ENCODE measurements at regions not wholly inside any gene's neighbourhood (a gene's known extent, or its start where the extent isn't known, plus 50 kb on each side); places are given as distances from the start of the nearest gene placed in this dataset.
A peak's percentile ranks its signal among the peaks of the same experiment; 100 is the strongest.

GRCh38 chr6:133594652-133595110 is 294.2 kb upstream of the TCF21 start:
- Histone ChIP-seq H3K14ac (replicated peaks; ENCODE audit: low read depth, low read length) (0 out of 2 replicates have a peak overlapping the region, but pooled peaks have one; percentile 23), H3K27ac (ENCODE audit: insufficient read depth, low read length) (peak overlapping the region; percentile 71; the same call in 1 of the 2 replicates), H3K9me1 (ENCODE audit: insufficient read depth, low read length) (no peaks in the 10 kb centered on the region; the same call in 1 of the 2 replicates), H4K20me1 (ENCODE audit: insufficient read depth, low read length) (no peaks in the 10 kb centered on the region), H3K4ac (ENCODE audit: low read depth, low read length) (peak overlapping the region; percentile 10; the same call in 1 of the 2 replicates), H2BK120ac (ENCODE audit: low read depth, low read length) (peak overlapping the region; percentile 39), H3K4me1 (ENCODE audit: control insufficient read depth, insufficient read depth, low read length) (peaks cover 12% of the 10 kb centered on the region), H4K5ac (ENCODE audit: low read depth, low read length) (peak overlapping the region; percentile 99), H2AK9ac (replicated peaks; ENCODE audit: low read depth, low read length, poor library complexity) (no peak overlapping the region), H2BK5ac (ENCODE audit: low read depth, low read length, poor library complexity, severe bottlenecking) (peak overlapping the region; percentile 79), H2BK20ac (ENCODE audit: low read depth, low read length) (peak overlapping the region; percentile 37; the same call in 1 of the 2 replicates), H3K9me3 (ENCODE audit: control insufficient read depth, insufficient read depth, low read length) (no peaks in the 10 kb centered on the region), H3K23ac (ENCODE audit: low read depth, low read length) (peak overlapping the region; percentile 15; the same call in 1 of the 2 replicates), H3K18ac (ENCODE audit: low read depth, low read length) (peak overlapping the region; percentile 100), H3K9ac (ENCODE audit: low read depth, low read length) (peak overlapping the region; percentile 33; the same call in 1 of the 2 replicates), H3K36me3 (ENCODE audit: control insufficient read depth, insufficient read depth, low read length) (no peaks in the 10 kb centered on the region), H2AK5ac (ENCODE audit: low read depth, low read length) (peak overlapping the region; percentile 24; the same call in 1 of the 2 replicates), H3K27me3 (ENCODE audit: control insufficient read depth, insufficient read depth, low read length) (no peaks in the 10 kb centered on the region), H3K4me2 (ENCODE audit: low read depth, low read length) (peak overlapping the region; percentile 57), H2BK15ac (ENCODE audit: low read depth, low read length) (peak overlapping the region; percentile 23; the same call in 2 of the 3 replicates), H3K79me1 (ENCODE audit: low read depth in 1 of 2, low read length in 2 of 2) (no peaks in the 10 kb centered on the region), H2AFZ (replicated peaks; ENCODE audit: low read length, poor library complexity) (no peak overlapping the region), H3K4me3 (ENCODE audit: insufficient read depth, low read depth, low read length) (no peak overlapping the region), H3K56ac (ENCODE audit: extremely low read depth, insufficient read depth, low read length) (no peak overlapping the region), H4K91ac (ENCODE audit: insufficient read depth, low read depth, low read length) (peak overlapping the region; percentile 57), H4K8ac (ENCODE audit: low read depth in 2 of 2, low read length in 2 of 2) (peak overlapping the region; percentile 67 to 76; a peak in 3 of 4 replicates)
- dilution Hi-C loops (cut with HindIII; ENCODE audit: low sequenced_read_pairs, unreplicated experiment) (loop anchor here (25.0 kb wide), 1 partner anchor 293 kb away; the partner anchor contains the start of gene TCF21), intact Hi-C loops (cut with micrococcal nuclease) (no loop called here), in situ Hi-C loops (cut with MboI; ENCODE audit: low sequenced_read_pairs) (no loop called here)
- DNase-seq (peak; percentile 34), ATAC-seq (ENCODE audit: low read depth) (no peak)
- CTCF ChIA-PET, result interaction anchor here (1.6 kb wide), 1 partner anchor 11 kb away, joined by 4 read pairs; no protein-coding TSS in a partner anchor
- WGBS, 2 experiments (ENCODE audit: extremely low coverage in 2 of 2, insufficient read length in 1 of 2), result 0% methylated on average over 1 of the region's 8 CpGs; no CpG with 5 or more reads in 1 of the 2 experiments
- no TSS peak for BruUV-seq (replicated peaks)
- POLR2A ChIA-PET (ENCODE audit: unreplicated experiment), result no interaction called here
- TF ChIP-seq, protein P1, sequence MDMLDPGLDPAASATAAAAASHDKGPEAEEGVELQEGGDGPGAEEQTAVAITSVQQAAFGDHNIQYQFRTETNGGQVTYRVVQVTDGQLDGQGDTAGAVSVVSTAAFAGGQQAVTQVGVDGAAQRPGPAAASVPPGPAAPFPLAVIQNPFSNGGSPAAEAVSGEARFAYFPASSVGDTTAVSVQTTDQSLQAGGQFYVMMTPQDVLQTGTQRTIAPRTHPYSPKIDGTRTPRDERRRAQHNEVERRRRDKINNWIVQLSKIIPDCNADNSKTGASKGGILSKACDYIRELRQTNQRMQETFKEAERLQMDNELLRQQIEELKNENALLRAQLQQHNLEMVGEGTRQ (IDR thresholded peaks at IDR 0.05; ENCODE audit: low read depth, low read length), result no peak

Data from IMR-90 (cell line).